ENCODE measurements at regions not wholly inside any gene's neighbourhood (a gene's known extent, or its start where the extent isn't known, plus 50 kb on each side); places are given as distances from the start of the nearest gene placed in this dataset.

DNA sequence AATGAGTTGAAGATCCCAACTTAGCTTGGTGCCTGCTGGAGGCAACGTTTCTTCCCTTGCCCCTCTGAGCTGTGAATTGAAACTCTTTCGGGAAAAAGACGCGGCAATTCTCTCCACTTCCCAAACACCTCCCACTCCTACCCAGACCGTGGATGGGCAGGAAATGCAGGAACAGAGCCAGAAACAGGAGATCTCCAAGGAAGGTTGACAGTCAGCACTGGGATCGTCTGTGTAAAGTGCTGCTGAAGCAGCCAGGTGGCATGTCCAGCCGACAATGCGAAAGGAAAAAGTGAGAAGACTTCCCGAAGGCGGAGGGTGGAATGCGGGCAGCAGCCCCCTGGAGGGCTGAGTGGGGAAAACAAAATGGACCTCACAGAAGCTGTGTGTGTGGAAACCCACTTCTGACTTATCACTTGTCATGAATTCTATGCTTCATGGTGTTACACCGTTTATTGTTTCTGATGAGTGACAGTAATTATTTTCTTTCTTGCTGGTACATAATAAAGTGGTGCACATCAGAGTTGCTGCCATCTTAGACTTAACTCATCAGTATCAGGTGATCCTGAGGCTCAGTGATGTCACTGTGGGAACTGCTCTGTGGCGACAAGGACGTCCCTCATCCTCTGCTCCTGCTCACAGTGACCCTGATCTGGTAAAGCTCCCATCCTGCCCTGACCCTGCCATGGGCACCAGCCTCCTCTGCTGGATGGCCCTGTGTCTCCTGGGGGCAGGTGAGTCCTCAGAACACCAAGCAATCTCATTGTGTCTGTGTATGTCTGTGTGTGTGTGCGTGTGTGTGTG is 220.5 kb upstream of the PRSS1 start:
- TF ChIP-seq, protein P1, sequence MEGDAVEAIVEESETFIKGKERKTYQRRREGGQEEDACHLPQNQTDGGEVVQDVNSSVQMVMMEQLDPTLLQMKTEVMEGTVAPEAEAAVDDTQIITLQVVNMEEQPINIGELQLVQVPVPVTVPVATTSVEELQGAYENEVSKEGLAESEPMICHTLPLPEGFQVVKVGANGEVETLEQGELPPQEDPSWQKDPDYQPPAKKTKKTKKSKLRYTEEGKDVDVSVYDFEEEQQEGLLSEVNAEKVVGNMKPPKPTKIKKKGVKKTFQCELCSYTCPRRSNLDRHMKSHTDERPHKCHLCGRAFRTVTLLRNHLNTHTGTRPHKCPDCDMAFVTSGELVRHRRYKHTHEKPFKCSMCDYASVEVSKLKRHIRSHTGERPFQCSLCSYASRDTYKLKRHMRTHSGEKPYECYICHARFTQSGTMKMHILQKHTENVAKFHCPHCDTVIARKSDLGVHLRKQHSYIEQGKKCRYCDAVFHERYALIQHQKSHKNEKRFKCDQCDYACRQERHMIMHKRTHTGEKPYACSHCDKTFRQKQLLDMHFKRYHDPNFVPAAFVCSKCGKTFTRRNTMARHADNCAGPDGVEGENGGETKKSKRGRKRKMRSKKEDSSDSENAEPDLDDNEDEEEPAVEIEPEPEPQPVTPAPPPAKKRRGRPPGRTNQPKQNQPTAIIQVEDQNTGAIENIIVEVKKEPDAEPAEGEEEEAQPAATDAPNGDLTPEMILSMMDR (IDR thresholded peaks at IDR 0.05 in 8 of 11, conservative IDR thresholded peaks at IDR 0.05 in 3 of 11): no peak
- TF ChIP-seq POLR2A (IDR thresholded peaks at IDR 0.05) (no peak), POLR2AphosphoS5 (IDR thresholded peaks at IDR 0.05) (no peak)

Data from spleen (tissue), 7 donors.